ENCODE measurements at regions not wholly inside any gene's neighbourhood (a gene's known extent, or its start where the extent isn't known, plus 50 kb on each side); places are given as distances from the start of the nearest gene placed in this dataset.

GRCh38 chr2:8119782-8120505, 561.9 kb upstream of the ID2 start (continued):
- TF ChIP-seq, protein P1, sequence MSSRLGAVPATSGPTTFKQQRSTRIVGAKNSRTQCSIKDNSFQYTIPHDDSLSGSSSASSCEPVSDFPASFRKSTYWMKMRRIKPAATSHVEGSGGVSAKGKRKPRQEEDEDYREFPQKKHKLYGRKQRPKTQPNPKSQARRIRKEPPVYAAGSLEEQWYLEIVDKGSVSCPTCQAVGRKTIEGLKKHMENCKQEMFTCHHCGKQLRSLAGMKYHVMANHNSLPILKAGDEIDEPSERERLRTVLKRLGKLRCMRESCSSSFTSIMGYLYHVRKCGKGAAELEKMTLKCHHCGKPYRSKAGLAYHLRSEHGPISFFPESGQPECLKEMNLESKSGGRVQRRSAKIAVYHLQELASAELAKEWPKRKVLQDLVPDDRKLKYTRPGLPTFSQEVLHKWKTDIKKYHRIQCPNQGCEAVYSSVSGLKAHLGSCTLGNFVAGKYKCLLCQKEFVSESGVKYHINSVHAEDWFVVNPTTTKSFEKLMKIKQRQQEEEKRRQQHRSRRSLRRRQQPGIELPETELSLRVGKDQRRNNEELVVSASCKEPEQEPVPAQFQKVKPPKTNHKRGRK (tag; IDR thresholded peaks at IDR 0.05), result no peak
- TF ChIP-seq SPI1 (IDR thresholded peaks at IDR 0.05; ENCODE audit: borderline replicate concordance, low read depth, low read length) (no peak), U2AF2 (optimal IDR thresholded peaks at IDR 0.05; ENCODE audit: low read depth, low read length) (no peak)

GRCh38 chr2:8120506-8120860, 561.4 kb upstream of the ID2 start:
- Histone ChIP-seq H3K4me1 (replicated peaks in 1 of 2; ENCODE audit: control insufficient read depth in 2 of 2, insufficient read depth in 2 of 2, low read length in 2 of 2) (no peaks in the 10 kb centered on the region), H2AFZ (ENCODE audit: low read depth, low read length) (no peak overlapping the region), H3K79me2 (ENCODE audit: control insufficient read depth, insufficient read depth, low read length) (no peaks in the 10 kb centered on the region), H3K9me1 (ENCODE audit: control insufficient read depth, insufficient read depth, low read length) (peaks cover 3% of the 10 kb centered on the region), H3K9me3 (replicated peaks; ENCODE audit: control insufficient read depth, insufficient read depth, low read depth, low read length) (no peaks in the 10 kb centered on the region), H3K27ac (ENCODE audit: extremely low read depth, low read depth, low read length) (no peak overlapping the region), H3K36me3 (ENCODE audit: control insufficient read depth, insufficient read depth, low read length) (no peaks in the 10 kb centered on the region), H3K4me2 (ENCODE audit: insufficient read depth, low read length) (no peak overlapping the region), H3K4me3 (no peak overlapping the region), H4K20me1 (replicated peaks; ENCODE audit: control insufficient read depth, insufficient read depth, low read length) (no peaks in the 10 kb centered on the region), H3K27me3 (ENCODE audit: control insufficient read depth in 2 of 2, insufficient read depth in 2 of 2, low read length in 2 of 2) (peaks cover 2 to 29% of the 10 kb centered on the region in 2 experiments; a peak in 4 of 5 replicates), H3K9ac (ENCODE audit: insufficient read depth in 1 of 2, low read depth in 2 of 2, low read length in 2 of 2) (no peak overlapping the region)
- CTCF ChIA-PET (ENCODE audit: low intra/inter-chr PET ratio), result no interaction called here
- TF ChIP-seq ETV6 (IDR thresholded peaks at IDR 0.05; ENCODE audit: borderline replicate concordance in 1 of 2, low read depth in 2 of 2, low read length in 1 of 2) (no peak), ETV6 (CRISPR knock-in tag; IDR thresholded peaks at IDR 0.05; ENCODE audit: borderline replicate concordance) (no peak), FOSL1 (tag; conservative IDR thresholded peaks at IDR 0.05) (no peak), NR2C2 (CRISPR knock-in tag; IDR thresholded peaks at IDR 0.05) (no peak), NR2C2 (tag; IDR thresholded peaks at IDR 0.05) (no peak), ZNF23 (CRISPR knock-in tag; IDR thresholded peaks at IDR 0.05) (no peak)
- DNase-seq (ENCODE audit: extremely low read depth in 1 of 4, low spot score in 3 of 4) (no peak), FAIRE-seq (no peak), ATAC-seq (no peak)
- WGBS (ENCODE audit: insufficient coverage, low coverage, missing lambda C conversion rate), result 4% methylated on average over 6 of the region's 6 CpGs
- in situ Hi-C loops (cut with MboI) (no loop called here), intact Hi-C loops (cut with micrococcal nuclease) (no loop called here)
- POLR2A ChIA-PET, result no interaction called here
- BruUV-seq (replicated peaks), result no TSS peak

Data from K562 (cell line).